KMS-11 (cell line): ENCODE measurements at regions not wholly inside any gene's neighbourhood (a gene's known extent, or its start where the extent isn't known, plus 50 kb on each side); places are given as distances from the start of the nearest gene placed in this dataset.

Experiments used
- H2AFZ ChIP-seq: fragments of 200-600 bp; sonication (generic); 2 replicates; pipeline ENCODE4 v1.6.1; 2016; ENCODE audit warnings: antibody characterized with exemption, mixed run types, low read depth
- H3K27ac ChIP-seq: fragments of 200-600 bp; sonication (generic); 2 replicates; pipeline ENCODE4 v1.6.1; 2016; ENCODE audit warnings: mild to moderate bottlenecking, mixed run types
- H3K27me3 ChIP-seq: fragments of 200-600 bp; sonication (generic); 2 replicates; pipeline ENCODE4 v1.6.1; 2017; ENCODE audit warnings: mild to moderate bottlenecking, low read depth, mixed run types, moderate library complexity; ENCODE audit not compliant: insufficient read depth
- H3K36me3 ChIP-seq: fragments of 200-600 bp; sonication (generic); 2 replicates; pipeline ENCODE4 v1.6.1; 2017; ENCODE audit warnings: mild to moderate bottlenecking, mixed run types; ENCODE audit not compliant: insufficient read depth
- H3K4me1 ChIP-seq: fragments of 200-600 bp; sonication (generic); 2 replicates; pipeline ENCODE4 v1.6.1; 2016; ENCODE audit warnings: mild to moderate bottlenecking, low read depth, mixed run types; ENCODE audit not compliant: poor library complexity, severe bottlenecking
- H3K4me2 ChIP-seq: fragments of 200-600 bp; sonication (generic); 2 replicates; pipeline ENCODE4 v1.7.0; 2016; ENCODE audit warnings: mild to moderate bottlenecking, mixed run types
- H3K4me3 ChIP-seq: fragments of 200-600 bp; sonication (generic); IDR thresholded peaks from 2 replicates; pipeline ENCODE4 v1.6.1; 2017; ENCODE audit warnings: low read depth, low read length, mixed read lengths; ENCODE audit not compliant: insufficient read depth
- H3K79me2 ChIP-seq: fragments of 200-600 bp; sonication (generic); 2 replicates; pipeline ENCODE4 v1.6.1; 2016; ENCODE audit warnings: low read depth, mixed run types; ENCODE audit not compliant: insufficient read depth
- H3K9ac ChIP-seq: fragments of 200-600 bp; sonication (generic); 2 replicates; pipeline ENCODE4 v1.6.1; 2016; ENCODE audit warnings: mild to moderate bottlenecking, mixed run types
- H4K20me1 ChIP-seq: fragments of 200-600 bp; sonication (generic); 2 replicates; pipeline ENCODE4 v1.6.1; 2016; ENCODE audit warnings: mild to moderate bottlenecking, mixed run types; ENCODE audit not compliant: insufficient read depth
- CTCF ChIP-seq: fragments of 200-600 bp; sonication (generic); conservative IDR thresholded peaks from 2 replicates; pipeline ENCODE4 v1.6.1; 2017; ENCODE audit warnings: low read depth, mild to moderate bottlenecking, antibody characterized with exemption, low read length, moderate library complexity, mixed read lengths

- Histone ChIP-seq H3K27me3 (no peaks in the 10 kb centered on the region), H4K20me1 (no peaks in the 10 kb centered on the region), H2AFZ (no peak overlapping the region), H3K27ac (no peak overlapping the region), H3K9ac (no peak overlapping the region), H3K79me2 (no peaks in the 10 kb centered on the region), H3K4me3 (no peak overlapping the region), H3K36me3 (no peaks in the 10 kb centered on the region), H3K4me1 (peaks cover 13% of the 10 kb centered on the region), H3K4me2 (no peak overlapping the region)
- no peak for TF ChIP-seq CTCF
Observed at GRCh38 chr2:144571770-144572169, 51.9 kb upstream of the ZEB2 start.

- H4K20me1 ChIP-seq = no peaks in the 10 kb centered on the region
- no peaks in the 10 kb centered on the region for H3K27me3 ChIP-seq
- H3K4me2 ChIP-seq = no peak overlapping the region
- H3K4me3 ChIP-seq = no peak overlapping the region
- H2AFZ ChIP-seq = no peak overlapping the region
- H3K79me2 ChIP-seq = no peaks in the 10 kb centered on the region
- no peaks in the 10 kb centered on the region for H3K36me3 ChIP-seq
- TF ChIP-seq CTCF = no peak
- H3K9ac ChIP-seq = no peak overlapping the region
- peaks cover 13% of the 10 kb centered on the region for H3K4me1 ChIP-seq
- no peak overlapping the region for H3K27ac ChIP-seq
Observed at GRCh38 chr2:144570566-144570965, 50.6 kb upstream of the ZEB2 start.
